H1 (cell line): ENCODE measurements at regions not wholly inside any gene's neighbourhood (a gene's known extent, or its start where the extent isn't known, plus 50 kb on each side); places are given as distances from the start of the nearest gene placed in this dataset.

ENCODE experiments used
- CTCF ChIA-PET: fragments of 300-600 bp; sonication (Branson Sonifier 250); formaldehyde crosslinking; loops from one replicate; lab custom pipeline; 2021; ENCODE audit not compliant: partially characterized antibody; lab: Charles Lee
- POLR2A ChIA-PET: fragments of 300-600 bp; sonication (Branson Sonifier 250); formaldehyde crosslinking; loops from one replicate; lab custom pipeline; 2021; ENCODE audit warnings: inconsistent platforms; ENCODE audit not compliant: partially characterized antibody; lab: Charles Lee
- DNase-seq, 2 experiments: peaks; one replicate each; pipeline versions ENCODE4 v3.0.0 to v3.0.0-alpha.2; 2010 to 2022; ENCODE audit warnings: low spot score in 2 of 2, low read depth in 1 of 2, mixed read lengths in 1 of 2
- FAIRE-seq: peaks from 2 replicates; lab custom pipeline; 2011; peaks lifted over from hg19 to GRCh38; lab: Jason Lieb, UNC
- H2AFZ ChIP-seq: 2 replicates; pipeline ENCODE4 v1.8.1; 2012; ENCODE audit warnings: low read length, inconsistent platforms
- H2AK5ac ChIP-seq: 2 replicates; pipeline ENCODE4 v1.6.1; 2013; ENCODE audit warnings: low read depth, low read length
- H2BK120ac ChIP-seq: replicated peaks from 2 replicates; pipeline ENCODE3; 2013; ENCODE audit warnings: low read depth, low read length, inconsistent platforms
- H2BK12ac ChIP-seq: 2 replicates; pipeline ENCODE4 v1.6.1; 2013; ENCODE audit warnings: low read depth, low read length
- H2BK15ac ChIP-seq: 2 replicates; pipeline ENCODE4 v1.6.1; 2013; ENCODE audit warnings: low read length
- H2BK20ac ChIP-seq: 2 replicates; pipeline ENCODE4 v1.6.1; 2013; ENCODE audit warnings: low read length
- H2BK5ac ChIP-seq: 2 replicates; pipeline ENCODE4 v1.6.1; 2013; ENCODE audit warnings: low read depth, low read length
- H3K14ac ChIP-seq: 2 replicates; pipeline ENCODE4 v1.6.1; 2013; ENCODE audit warnings: inconsistent platforms; ENCODE audit not compliant: insufficient read length
- H3K18ac ChIP-seq: 2 replicates; pipeline ENCODE4 v1.6.1; 2013; ENCODE audit warnings: low read length; ENCODE audit errors: extremely low read depth
- H3K23ac ChIP-seq: 2 replicates; pipeline ENCODE4 v1.6.1; 2013; ENCODE audit warnings: inconsistent platforms; ENCODE audit not compliant: insufficient read length
- H3K23me2 ChIP-seq: 2 replicates; pipeline ENCODE4 v1.6.1; 2013; ENCODE audit warnings: low read depth, low read length
- H3K27ac ChIP-seq: 2 replicates; pipeline ENCODE4 v1.6.1; 2011; ENCODE audit warnings: low read depth, low read length, inconsistent platforms
- H3K27me3 ChIP-seq, 4 experiments: replicated peaks in 1 of 4; 1 replicate in 1 of 4; 2 replicates in 3 of 4; pipeline versions ENCODE4 v1.6.1 to v1.8.1; 2011 to 2013; ENCODE audit warnings: low read length in 3 of 4, mild to moderate bottlenecking in 3 of 4, inconsistent platforms in 2 of 4, mixed read lengths in 2 of 4, moderate library complexity in 1 of 4; ENCODE audit not compliant: control insufficient read depth in 3 of 4, insufficient read depth in 3 of 4; ENCODE audit errors: extremely low read depth in 1 of 4
- H3K36me3 ChIP-seq, 4 experiments: 2 replicates each; pipeline versions ENCODE4 v1.6.1 to v1.8.1; 2011 to 2013; ENCODE audit warnings: mild to moderate bottlenecking in 4 of 4, low read length in 3 of 4, moderate library complexity in 2 of 4, control low read depth in 1 of 4, inconsistent platforms in 1 of 4; ENCODE audit not compliant: insufficient read depth in 4 of 4, control insufficient read depth in 2 of 4
- H3K4ac ChIP-seq: replicated peaks from 2 replicates; pipeline ENCODE3; 2013; ENCODE audit warnings: low read length, low read depth, mixed read lengths, inconsistent platforms; ENCODE audit not compliant: insufficient read length
- H3K4me1 ChIP-seq, 4 experiments: replicated peaks in 1 of 4; 1 replicate in 1 of 4; 2 replicates in 3 of 4; pipeline versions ENCODE4 v1.6.1 to v1.8.1; 2011 to 2013; ENCODE audit warnings: low read length in 3 of 4, inconsistent platforms in 2 of 4, mixed read lengths in 1 of 4; ENCODE audit not compliant: insufficient read depth in 4 of 4, control insufficient read depth in 3 of 4
- H3K4me2 ChIP-seq, 2 experiments: 2 replicates each; pipeline versions ENCODE4 v1.6.1 to v1.8.1; 2011 to 2013; ENCODE audit warnings: low read depth in 2 of 2, low read length in 2 of 2, control low read depth in 1 of 2, inconsistent platforms in 1 of 2, mild to moderate bottlenecking in 1 of 2; ENCODE audit not compliant: insufficient read depth in 1 of 2
- H3K4me3 ChIP-seq, 4 experiments: fragments of 200-600, 300-600 bp in 1 of 4; sonication (generic), shearing (Covaris generic), sonication (Bioruptor Twin) in 1 of 4; 2 replicates each; pipeline versions ENCODE4 v1.5.1 to v1.8.1; 2011 to 2016; ENCODE audit warnings: low read length in 4 of 4, low read depth in 3 of 4, control low read depth in 2 of 4, inconsistent platforms in 2 of 4, mild to moderate bottlenecking in 2 of 4, mixed read lengths in 1 of 4, moderate library complexity in 1 of 4; ENCODE audit not compliant: insufficient read depth in 2 of 4; ENCODE audit errors: extremely low read depth in 1 of 4
- H3K56ac ChIP-seq: replicated peaks from 2 replicates; pipeline ENCODE3; 2013; ENCODE audit warnings: low read depth, mild to moderate bottlenecking, mixed read lengths, low read length, inconsistent platforms; ENCODE audit not compliant: insufficient read length
- H3K79me1 ChIP-seq: 2 replicates; pipeline ENCODE4 v1.6.1; 2013; ENCODE audit warnings: low read depth, low read length, control low read depth
- H3K79me2 ChIP-seq, 2 experiments: 2 replicates each; pipeline versions ENCODE4 v1.6.1 to v1.8.1; 2012 to 2013; ENCODE audit warnings: low read length in 2 of 2, mild to moderate bottlenecking in 2 of 2, inconsistent platforms in 1 of 2; ENCODE audit not compliant: insufficient read depth in 2 of 2, control insufficient read depth in 1 of 2
- H3K9ac ChIP-seq, 4 experiments: replicated peaks in 1 of 4; 1 replicate in 1 of 4; 2 replicates in 3 of 4; pipeline versions ENCODE4 v1.6.1 to v1.8.1; 2011 to 2013; ENCODE audit warnings: low read depth in 3 of 4, low read length in 3 of 4, control low read depth in 2 of 4, mild to moderate bottlenecking in 2 of 4, moderate library complexity in 2 of 4, inconsistent platforms in 1 of 4; ENCODE audit errors: extremely low read depth in 1 of 4
- H3K9me3 ChIP-seq, 2 experiments: 2 replicates each; pipeline versions ENCODE4 v1.6.1 to v1.8.1; 2012 to 2013; ENCODE audit warnings: mild to moderate bottlenecking in 2 of 2, moderate library complexity in 2 of 2, control low read depth in 1 of 2, inconsistent platforms in 1 of 2, low read depth in 1 of 2, low read length in 1 of 2, mixed read lengths in 1 of 2; ENCODE audit not compliant: insufficient read depth in 2 of 2
- H4K20me1 ChIP-seq, 2 experiments: replicated peaks in 1 of 2; 2 replicates each; pipeline versions ENCODE3 to v1.8.1; 2011 to 2013; ENCODE audit warnings: inconsistent platforms in 2 of 2, low read length in 2 of 2, mild to moderate bottlenecking in 1 of 2; ENCODE audit not compliant: insufficient read depth in 2 of 2, control insufficient read depth in 1 of 2
- H4K5ac ChIP-seq: 2 replicates; pipeline ENCODE4 v1.6.1; 2013; ENCODE audit warnings: low read length, low read depth, mixed read lengths, inconsistent platforms; ENCODE audit not compliant: insufficient read length
- H4K8ac ChIP-seq: 2 replicates; pipeline ENCODE4 v1.8.0; 2013; ENCODE audit warnings: mild to moderate bottlenecking, moderate library complexity, low read length, inconsistent platforms; ENCODE audit not compliant: insufficient read depth; ENCODE audit errors: extremely low read depth
- H4K91ac ChIP-seq: replicated peaks from 2 replicates; pipeline ENCODE3; 2013; ENCODE audit warnings: low read length, mixed read lengths, inconsistent platforms; ENCODE audit not compliant: insufficient read length
- ASH2L ChIP-seq: fragments of 200-600, 300-600 bp; sonication (generic); IDR thresholded peaks from one replicate; pipeline ENCODE4 v1.7.1; 2017; ENCODE audit warnings: low read length
- BCL11A ChIP-seq, 2 experiments: IDR thresholded peaks; one replicate each; pipeline ENCODE4 v1.6.1; 2011; ENCODE audit warnings: low read depth in 2 of 2, low read length in 2 of 2, mild to moderate bottlenecking in 2 of 2
- CEBPB ChIP-seq: IDR thresholded peaks from 2 replicates; pipeline ENCODE4 v1.6.1; 2012; ENCODE audit warnings: low read depth, low read length
- CREB1 ChIP-seq: IDR thresholded peaks from 2 replicates; pipeline ENCODE4 v1.6.1; 2012; ENCODE audit warnings: inconsistent platforms
- MAFK ChIP-seq: IDR thresholded peaks from 2 replicates; pipeline ENCODE4 v1.6.1; 2012; ENCODE audit warnings: low read depth, mild to moderate bottlenecking, improper control_type of control experiment, low read length
- NANOG ChIP-seq: IDR thresholded peaks from 2 replicates; pipeline ENCODE4 v1.6.1; 2011; ENCODE audit warnings: low read length, low read depth, mild to moderate bottlenecking, inconsistent platforms; ENCODE audit not compliant: insufficient read depth, poor library complexity, severe bottlenecking
- SIN3A ChIP-seq, 2 experiments: IDR thresholded peaks in 1 of 2; conservative IDR thresholded peaks in 1 of 2; 2 replicates each; pipeline ENCODE4 v1.6.1; 2011 to 2012; ENCODE audit warnings: low read length in 2 of 2, improper control_type of control experiment in 1 of 2, low read depth in 1 of 2, mild to moderate bottlenecking in 1 of 2
- SP1 ChIP-seq: IDR thresholded peaks from 2 replicates; pipeline ENCODE4 v1.6.1; 2011; ENCODE audit warnings: low read depth, low read length
- TAF1 ChIP-seq: IDR thresholded peaks from 2 replicates; pipeline ENCODE4 v1.6.1; 2011; ENCODE audit warnings: mild to moderate bottlenecking, low read depth, low read length
- WGBS, 2 experiments: shearing (Covaris generic) in 1 of 2; methylation state at CpG; one replicate each; pipeline versions ENCODE4 v1.1.6 to v1.1.7; 2013 to 2015; ENCODE audit warnings: low lambda C conversion rate in 2 of 2, mixed read lengths in 2 of 2, inconsistent platforms in 1 of 2, low coverage in 1 of 2, missing lambda C conversion rate in 1 of 2; ENCODE audit not compliant: insufficient replicate concordance in 2 of 2, insufficient coverage in 1 of 2, insufficient read length in 1 of 2; ENCODE audit errors: extremely low coverage in 1 of 2, missing lambda C conversion rate in 1 of 2; 5-methylcytosine and 5-hydroxymethylcytosine counted together
- TF ChIP-seq, protein P1 (sequence below), 3 experiments: IDR thresholded peaks; 1 replicate in 2 of 3; 2 replicates in 1 of 3; pipeline versions ENCODE4 v1.5.1 to v1.6.1; 2011; ENCODE audit warnings: low read length in 3 of 3, mild to moderate bottlenecking in 3 of 3, inconsistent platforms in 2 of 3, low read depth in 1 of 3, moderate library complexity in 1 of 3; ENCODE audit not compliant: insufficient read depth in 1 of 3; ENCODE audit errors: control extremely low read depth in 1 of 3
- TF ChIP-seq, protein P2 (sequence below): IDR thresholded peaks from 2 replicates; pipeline ENCODE4 v1.6.1; 2012; ENCODE audit warnings: low read length, inconsistent platforms

- Histone ChIP-seq H2BK12ac (no peak overlapping the region), H3K79me1 (no peaks in the 10 kb centered on the region), H4K8ac (no peak overlapping the region), H4K20me1 (no peaks in the 10 kb centered on the region), H3K4me3 (no peak overlapping the region), H3K27me3 (no peaks in the 10 kb centered on the region), H3K27ac (no peak overlapping the region), H3K14ac (no peak overlapping the region), H3K4ac (no peak overlapping the region), H3K56ac (no peak overlapping the region), H3K9ac (no peak overlapping the region), H2BK5ac (no peak overlapping the region), H4K5ac (no peak overlapping the region), H3K4me2 (no peak overlapping the region), H2AK5ac (no peak overlapping the region), H3K79me2 (no peaks in the 10 kb centered on the region), H2AFZ (no peak overlapping the region), H3K23me2 (no peaks in the 10 kb centered on the region), H3K23ac (no peak overlapping the region), H3K4me1 (no peaks in the 10 kb centered on the region; a peak in 1 of 7 replicates), H2BK120ac (no peak overlapping the region), H3K9me3 (no peaks in the 10 kb centered on the region), H4K91ac (no peak overlapping the region), H3K36me3 (no peaks in the 10 kb centered on the region), H3K18ac (no peak overlapping the region), H2BK15ac (no peak overlapping the region), H2BK20ac (no peak overlapping the region)
- ChIA-PET POLR2A (interaction anchor here (0.6 kb wide), 1 partner anchor 208 kb away, joined by 3 read pairs; no protein-coding TSS in a partner anchor), CTCF (interaction anchor here (0.7 to 1.9 kb wide), 5 partner anchors 12 to 262 kb away, joined by 3 to 8 read pairs (median 4); no protein-coding TSS in a partner anchor)
- DNase-seq (no peak), FAIRE-seq (no peak)
- WGBS, 2 experiments: 85% methylated on average over 2 of the region's 2 CpGs; no CpG with 5 or more reads in 1 of the 2 experiments
- TF ChIP-seq TAF1 (no peak), MAFK (no peak), CEBPB (no peak), CREB1 (no peak), NANOG (no peak), SIN3A (conservative IDR thresholded peaks at IDR 0.05 in 1 of 2, IDR thresholded peaks at IDR 0.05 in 1 of 2; ENCODE audit: low read depth in 1 of 2, low read length in 2 of 2) (no peak), BCL11A (IDR thresholded peaks at IDR 0.05; ENCODE audit: low read depth in 2 of 2, low read length in 2 of 2) (no peak), ASH2L (no peak), SP1 (no peak)
- TF ChIP-seq, protein P1, sequence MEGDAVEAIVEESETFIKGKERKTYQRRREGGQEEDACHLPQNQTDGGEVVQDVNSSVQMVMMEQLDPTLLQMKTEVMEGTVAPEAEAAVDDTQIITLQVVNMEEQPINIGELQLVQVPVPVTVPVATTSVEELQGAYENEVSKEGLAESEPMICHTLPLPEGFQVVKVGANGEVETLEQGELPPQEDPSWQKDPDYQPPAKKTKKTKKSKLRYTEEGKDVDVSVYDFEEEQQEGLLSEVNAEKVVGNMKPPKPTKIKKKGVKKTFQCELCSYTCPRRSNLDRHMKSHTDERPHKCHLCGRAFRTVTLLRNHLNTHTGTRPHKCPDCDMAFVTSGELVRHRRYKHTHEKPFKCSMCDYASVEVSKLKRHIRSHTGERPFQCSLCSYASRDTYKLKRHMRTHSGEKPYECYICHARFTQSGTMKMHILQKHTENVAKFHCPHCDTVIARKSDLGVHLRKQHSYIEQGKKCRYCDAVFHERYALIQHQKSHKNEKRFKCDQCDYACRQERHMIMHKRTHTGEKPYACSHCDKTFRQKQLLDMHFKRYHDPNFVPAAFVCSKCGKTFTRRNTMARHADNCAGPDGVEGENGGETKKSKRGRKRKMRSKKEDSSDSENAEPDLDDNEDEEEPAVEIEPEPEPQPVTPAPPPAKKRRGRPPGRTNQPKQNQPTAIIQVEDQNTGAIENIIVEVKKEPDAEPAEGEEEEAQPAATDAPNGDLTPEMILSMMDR (IDR thresholded peaks at IDR 0.05; ENCODE audit: control extremely low read depth in 1 of 3, insufficient read depth in 1 of 3, low read depth in 1 of 3, low read length in 3 of 3): no peak
- TF ChIP-seq, protein P2, sequence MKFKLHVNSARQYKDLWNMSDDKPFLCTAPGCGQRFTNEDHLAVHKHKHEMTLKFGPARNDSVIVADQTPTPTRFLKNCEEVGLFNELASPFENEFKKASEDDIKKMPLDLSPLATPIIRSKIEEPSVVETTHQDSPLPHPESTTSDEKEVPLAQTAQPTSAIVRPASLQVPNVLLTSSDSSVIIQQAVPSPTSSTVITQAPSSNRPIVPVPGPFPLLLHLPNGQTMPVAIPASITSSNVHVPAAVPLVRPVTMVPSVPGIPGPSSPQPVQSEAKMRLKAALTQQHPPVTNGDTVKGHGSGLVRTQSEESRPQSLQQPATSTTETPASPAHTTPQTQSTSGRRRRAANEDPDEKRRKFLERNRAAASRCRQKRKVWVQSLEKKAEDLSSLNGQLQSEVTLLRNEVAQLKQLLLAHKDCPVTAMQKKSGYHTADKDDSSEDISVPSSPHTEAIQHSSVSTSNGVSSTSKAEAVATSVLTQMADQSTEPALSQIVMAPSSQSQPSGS: no peak
Measured at GRCh38 chr19:28228854-28229253, 984.1 kb downstream of the UQCRFS1 start.
